Esophagus squamous epithelium (tissue), 4 donors: ENCODE measurements at regions not wholly inside any gene's neighbourhood (a gene's known extent, or its start where the extent isn't known, plus 50 kb on each side); places are given as distances from the start of the nearest gene placed in this dataset.

Experiments used
- POLR2A ChIP-seq, 4 donors: fragments of 450-650 bp; IDR thresholded peaks; one replicate each; pipeline ENCODE4 v1.6.1; 2017; ENCODE audit warnings: antibody characterized with exemption in 4 of 4, mild to moderate bottlenecking in 4 of 4, moderate library complexity in 3 of 4
- TF ChIP-seq, protein P1 (sequence below), 6 experiments: fragments of 450-650 bp in 4 of 6; fragments of 200-600 bp in 2 of 6; sonication (generic) in 2 of 6; IDR thresholded peaks; one replicate each; pipeline ENCODE4 v1.5.1; 2016 to 2019; ENCODE audit warnings: antibody characterized with exemption in 6 of 6, mild to moderate bottlenecking in 4 of 6, moderate library complexity in 4 of 6

DNA sequence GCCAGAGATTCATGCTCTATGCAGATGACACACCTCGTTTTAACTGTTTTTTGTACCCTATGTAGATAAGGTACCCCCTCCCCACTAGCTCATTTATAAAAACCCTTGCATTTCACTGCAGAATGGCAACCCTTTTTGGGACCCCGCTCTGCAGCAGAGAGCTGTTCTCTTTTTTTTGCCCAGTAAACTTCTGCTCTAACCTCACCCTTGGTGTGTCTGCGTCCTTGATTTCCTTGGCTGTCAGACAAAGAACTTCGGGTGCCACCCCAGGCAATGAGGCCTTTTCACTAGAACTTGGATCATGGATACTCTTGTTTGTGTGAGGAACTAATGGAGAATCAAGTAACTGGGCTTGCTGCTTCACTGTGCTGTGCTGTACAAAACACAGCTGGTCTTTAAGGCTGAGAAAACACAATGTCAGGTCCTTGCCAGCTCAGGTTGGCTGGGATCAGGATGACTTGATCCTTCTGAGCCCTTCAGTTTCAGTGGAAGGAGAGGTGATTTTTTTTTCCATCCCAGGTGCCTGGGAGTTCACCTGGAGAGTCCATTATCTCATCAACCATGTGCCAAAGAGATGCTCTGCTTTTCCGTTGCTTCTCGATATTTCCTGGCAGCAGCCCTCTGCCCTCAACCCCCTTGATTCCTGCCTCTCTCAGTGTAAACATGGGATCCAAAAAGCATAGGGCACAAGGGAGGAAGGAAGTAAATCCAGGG lies 133.2 kb upstream of the FAM20A start:
- no peak for TF ChIP-seq POLR2A (IDR thresholded peaks at IDR 0.05)
- TF ChIP-seq, protein P1, sequence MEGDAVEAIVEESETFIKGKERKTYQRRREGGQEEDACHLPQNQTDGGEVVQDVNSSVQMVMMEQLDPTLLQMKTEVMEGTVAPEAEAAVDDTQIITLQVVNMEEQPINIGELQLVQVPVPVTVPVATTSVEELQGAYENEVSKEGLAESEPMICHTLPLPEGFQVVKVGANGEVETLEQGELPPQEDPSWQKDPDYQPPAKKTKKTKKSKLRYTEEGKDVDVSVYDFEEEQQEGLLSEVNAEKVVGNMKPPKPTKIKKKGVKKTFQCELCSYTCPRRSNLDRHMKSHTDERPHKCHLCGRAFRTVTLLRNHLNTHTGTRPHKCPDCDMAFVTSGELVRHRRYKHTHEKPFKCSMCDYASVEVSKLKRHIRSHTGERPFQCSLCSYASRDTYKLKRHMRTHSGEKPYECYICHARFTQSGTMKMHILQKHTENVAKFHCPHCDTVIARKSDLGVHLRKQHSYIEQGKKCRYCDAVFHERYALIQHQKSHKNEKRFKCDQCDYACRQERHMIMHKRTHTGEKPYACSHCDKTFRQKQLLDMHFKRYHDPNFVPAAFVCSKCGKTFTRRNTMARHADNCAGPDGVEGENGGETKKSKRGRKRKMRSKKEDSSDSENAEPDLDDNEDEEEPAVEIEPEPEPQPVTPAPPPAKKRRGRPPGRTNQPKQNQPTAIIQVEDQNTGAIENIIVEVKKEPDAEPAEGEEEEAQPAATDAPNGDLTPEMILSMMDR (IDR thresholded peaks at IDR 0.05): no peak
